Ovary (tissue), 3 donors: ENCODE measurements at regions not wholly inside any gene's neighbourhood (a gene's known extent, or its start where the extent isn't known, plus 50 kb on each side); places are given as distances from the start of the nearest gene placed in this dataset.

Source experiments
- CTCF ChIP-seq, 3 donors: fragments of 450-650 bp in 2 of 3; fragments of 200-600 bp in 1 of 3; IDR thresholded peaks; one replicate each; pipeline versions ENCODE4 v1.5.1 to v1.8.0; 2016 to 2022; ENCODE audit warnings: antibody characterized with exemption in 3 of 3, mild to moderate bottlenecking in 1 of 3
- EP300 ChIP-seq: sonication (generic); formaldehyde crosslinking; IDR thresholded peaks from one replicate; pipeline ENCODE4 v1.6.1; 2017; ENCODE audit warnings: antibody characterized with exemption
- POLR2A ChIP-seq: fragments of 450-650 bp; IDR thresholded peaks from one replicate; pipeline ENCODE4 v1.6.1; 2017; ENCODE audit warnings: antibody characterized with exemption, mild to moderate bottlenecking, moderate library complexity
- donor health status: DM: no; HTN: no; CAD: no.

DNA sequence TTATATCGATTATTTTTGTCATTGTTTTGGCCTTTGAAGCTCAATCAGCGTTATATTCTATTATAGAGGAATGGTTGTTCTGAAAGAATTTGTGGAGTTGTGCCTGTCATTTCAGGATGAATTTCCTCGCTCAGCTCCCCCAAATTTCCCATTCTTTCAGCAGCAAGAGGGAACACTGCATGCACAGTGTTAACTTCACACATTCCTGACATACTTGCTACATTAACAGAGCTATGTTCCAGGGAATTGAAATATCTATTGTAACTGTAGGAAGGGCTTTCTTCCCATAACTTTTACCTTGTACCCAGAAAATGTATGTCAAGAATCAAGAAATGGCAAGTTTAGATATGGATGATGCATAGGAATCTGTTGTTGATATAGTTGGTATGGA lies 379.0 kb downstream of the LRIG3 start:
- TF ChIP-seq CTCF (IDR thresholded peaks at IDR 0.05) (no peak), EP300 (no peak), POLR2A (no peak)
